Endothelial cell of umbilical vein (primary cell): ENCODE measurements at regions not wholly inside any gene's neighbourhood (a gene's known extent, or its start where the extent isn't known, plus 50 kb on each side); places are given as distances from the start of the nearest gene placed in this dataset.

Experiments
- CTCF ChIP-seq, 2 donors: IDR thresholded peaks; 1 replicate in 1 of 2; 2 replicates in 1 of 2; pipeline ENCODE4 v1.5.1; 2011; ENCODE audit warnings: low read length in 2 of 2, mild to moderate bottlenecking in 2 of 2, moderate library complexity in 2 of 2, control low read depth in 1 of 2, inconsistent platforms in 1 of 2, low read depth in 1 of 2; ENCODE audit not compliant: insufficient read depth in 1 of 2; ENCODE audit errors: extremely low read depth in 1 of 2
- EZH2 ChIP-seq: IDR thresholded peaks from 2 replicates; pipeline ENCODE4 v1.6.1; 2012; ENCODE audit warnings: borderline replicate concordance, low read depth, mild to moderate bottlenecking, moderate library complexity, low read length, inconsistent platforms; ENCODE audit not compliant: severe bottlenecking
- FOS ChIP-seq: IDR thresholded peaks from 2 replicates; pipeline ENCODE4 v1.6.1; 2011; ENCODE audit warnings: mild to moderate bottlenecking, low read length, moderate library complexity, borderline replicate concordance; ENCODE audit not compliant: insufficient read depth
- JUN ChIP-seq: IDR thresholded peaks from 2 replicates; pipeline ENCODE4 v1.6.1; 2011; ENCODE audit warnings: borderline replicate concordance, low read depth; ENCODE audit not compliant: insufficient read length, insufficient read depth
- MAX ChIP-seq: IDR thresholded peaks from 2 replicates; pipeline ENCODE4 v1.6.1; 2011; ENCODE audit not compliant: insufficient read depth, insufficient read length
- POLR2A ChIP-seq: IDR thresholded peaks from 2 replicates; pipeline ENCODE4 v1.6.1; 2012; ENCODE audit warnings: low read depth, mild to moderate bottlenecking, control low read depth, low read length
- POLR2AphosphoS5 ChIP-seq: IDR thresholded peaks from 2 replicates; pipeline ENCODE4 v1.6.1; 2012; ENCODE audit warnings: low read depth, mild to moderate bottlenecking, control low read depth, low read length, moderate library complexity; ENCODE audit not compliant: insufficient read depth

- TF ChIP-seq POLR2A (no peak), POLR2AphosphoS5 (no peak), FOS (no peak), CTCF (IDR thresholded peaks at IDR 0.05; ENCODE audit: extremely low read depth in 1 of 2, insufficient read depth in 1 of 2, low read depth in 1 of 2, low read length in 2 of 2) (no peak), EZH2 (no peak), MAX (no peak), JUN (no peak)
Measured at GRCh38 chr13:50587115-50587514, 256.4 kb downstream of the DLEU7 start.
